ENCODE measurements at regions not wholly inside any gene's neighbourhood (a gene's known extent, or its start where the extent isn't known, plus 50 kb on each side); places are given as distances from the start of the nearest gene placed in this dataset.
"Not testable (repeated sequence)": the region's sequence is repeated elsewhere in the genome, so short reads cannot be mapped to it uniquely, and the experiment has no call there.

DNA sequence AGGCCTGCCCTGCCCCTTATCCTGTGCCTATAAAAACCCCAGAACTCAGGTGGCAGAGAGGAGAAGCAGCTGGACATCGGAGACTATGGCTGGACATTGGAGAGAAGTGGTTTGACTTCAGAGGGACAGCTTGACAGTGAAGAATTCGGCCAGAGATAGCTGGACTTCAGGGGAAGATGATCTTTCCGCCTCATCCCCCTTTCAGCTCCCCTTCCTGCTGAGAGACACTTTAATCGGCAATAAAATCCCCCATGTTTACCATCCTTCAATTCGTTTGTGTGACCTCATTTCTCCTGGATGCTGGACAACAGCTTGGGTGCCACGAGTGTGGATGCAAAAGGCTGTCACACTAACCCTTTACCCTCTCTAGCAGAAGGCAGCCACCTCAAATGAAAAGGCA lies 134.1 kb upstream of the TUT7 start:
- no peak for DNase-seq (ENCODE audit: low spot score)

DNA sequence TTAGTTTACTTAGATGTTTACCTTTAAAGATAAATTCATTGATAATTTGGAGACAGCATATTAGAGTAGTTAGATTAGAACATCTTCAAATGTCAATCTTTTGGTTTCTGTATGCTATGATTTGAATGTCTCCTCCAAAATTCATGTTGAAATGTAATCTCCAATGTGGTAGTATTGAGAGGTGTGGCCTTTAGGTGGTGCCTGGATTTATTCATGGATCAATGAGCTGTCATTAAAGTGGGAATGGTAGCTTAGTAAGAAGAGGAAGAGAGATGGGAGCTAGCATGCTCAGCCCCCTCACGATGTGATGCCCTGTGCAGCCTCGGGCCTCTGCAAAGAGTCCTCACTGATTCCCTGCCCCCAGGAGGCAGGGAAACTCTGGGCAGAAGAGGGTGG lies 133.6 kb upstream of the TUT7 start:
- DNase-seq (ENCODE audit: low spot score) = no peak

DNA sequence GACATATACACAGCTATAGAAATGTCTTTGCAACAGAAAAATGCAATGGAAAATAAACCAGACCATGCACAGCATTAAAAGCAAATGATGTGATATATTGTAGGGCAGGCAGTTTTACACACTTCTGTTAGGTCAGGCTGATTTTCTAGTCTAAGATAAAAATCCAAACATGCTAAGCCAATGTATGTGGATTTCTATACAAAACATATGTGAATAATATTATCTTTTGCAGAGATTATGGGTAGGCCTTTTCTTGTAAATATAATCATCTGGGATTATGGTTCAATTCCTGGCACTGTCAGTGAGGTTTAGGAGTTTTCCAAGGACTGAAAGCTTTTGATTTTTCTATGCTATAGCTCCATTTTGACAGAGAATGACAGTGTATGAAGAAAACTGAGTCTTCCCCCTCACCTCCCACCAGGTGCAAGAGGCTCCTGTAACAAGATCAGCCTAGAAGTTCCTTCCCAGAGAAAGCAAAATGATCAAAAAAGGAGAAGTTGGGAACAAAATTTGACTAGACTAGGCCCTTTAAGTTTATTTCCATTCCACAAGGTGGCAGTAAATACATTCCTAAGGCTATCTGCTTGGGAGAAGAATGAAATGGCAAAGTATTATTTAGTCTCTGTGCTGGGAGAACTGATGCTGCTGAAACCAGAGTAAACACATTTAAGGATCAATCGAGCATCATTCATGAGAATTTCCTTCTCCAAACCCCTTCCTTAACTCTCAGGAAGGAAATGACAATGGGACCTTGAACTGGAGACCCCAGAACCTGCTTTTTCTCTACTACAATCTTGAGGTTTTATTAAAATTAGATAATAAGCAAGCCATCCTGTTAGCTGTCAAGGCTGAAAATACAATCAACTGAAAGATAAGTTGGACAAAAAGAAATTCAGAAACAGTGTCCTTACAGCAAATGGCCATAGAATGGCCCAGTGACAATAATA lies 133.0 kb upstream of the TUT7 start:
- no peak for DNase-seq (ENCODE audit: low spot score)

DNA sequence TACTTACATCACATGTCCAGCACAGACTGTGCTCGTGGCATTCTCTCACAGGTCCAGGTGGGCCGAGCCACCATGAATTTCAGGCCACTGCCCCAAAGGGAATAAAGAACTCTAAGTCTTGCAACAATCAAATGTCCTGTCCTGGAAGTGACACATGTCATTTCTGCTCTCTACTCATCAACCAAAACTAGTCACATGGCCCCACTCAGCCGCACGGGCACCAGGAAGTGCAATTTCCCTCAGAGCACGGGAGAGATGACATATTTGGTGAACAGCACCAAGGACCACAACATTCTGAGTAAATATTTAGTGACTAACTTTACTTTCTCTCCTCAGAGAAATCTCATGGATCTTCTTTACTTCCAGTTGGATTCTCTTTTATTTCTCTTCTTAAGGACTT lies 131.1 kb upstream of the TUT7 start:
- no peak for DNase-seq (ENCODE audit: low spot score)

DNA sequence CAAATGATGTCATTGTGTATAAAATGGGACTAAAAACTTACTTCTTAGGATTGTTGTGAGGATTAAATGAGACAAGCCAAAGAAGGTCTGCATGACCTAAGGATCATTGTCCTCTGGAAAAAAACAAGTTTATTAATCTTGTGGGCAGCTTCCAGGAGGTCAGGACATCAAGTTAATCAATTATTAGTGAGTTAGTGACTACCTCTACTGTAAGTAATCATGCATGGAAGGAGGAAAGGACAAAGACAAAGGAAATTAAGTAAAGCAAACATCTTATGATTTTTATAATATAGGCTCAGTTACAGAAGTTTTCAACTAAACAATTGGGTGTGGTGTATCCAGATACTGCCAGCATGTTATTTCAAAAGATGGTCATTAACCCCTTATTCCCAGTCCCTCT lies 129.3 kb upstream of the TUT7 start:
- DNase-seq (ENCODE audit: low spot score) = no peak

DNA sequence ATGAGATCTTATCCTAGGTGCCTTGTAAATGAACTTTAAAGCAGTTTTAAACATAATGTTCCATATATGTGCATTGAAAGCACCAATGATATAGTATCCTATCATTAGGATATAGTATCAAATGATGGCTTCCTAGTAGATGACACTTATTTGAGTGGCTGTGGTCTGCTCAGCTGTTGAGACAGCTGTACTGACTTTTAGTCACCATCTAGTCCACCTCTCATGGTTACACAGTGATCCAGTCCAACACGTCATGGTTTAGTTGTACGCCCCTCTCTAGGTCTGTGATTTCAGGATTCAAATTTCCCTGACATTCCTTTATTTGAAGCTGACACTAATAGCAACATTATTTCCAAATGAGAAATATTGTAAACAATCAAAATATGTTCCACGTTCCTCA lies 127.3 kb upstream of the TUT7 start:
- DNase-seq (ENCODE audit: low spot score) = no peak

DNA sequence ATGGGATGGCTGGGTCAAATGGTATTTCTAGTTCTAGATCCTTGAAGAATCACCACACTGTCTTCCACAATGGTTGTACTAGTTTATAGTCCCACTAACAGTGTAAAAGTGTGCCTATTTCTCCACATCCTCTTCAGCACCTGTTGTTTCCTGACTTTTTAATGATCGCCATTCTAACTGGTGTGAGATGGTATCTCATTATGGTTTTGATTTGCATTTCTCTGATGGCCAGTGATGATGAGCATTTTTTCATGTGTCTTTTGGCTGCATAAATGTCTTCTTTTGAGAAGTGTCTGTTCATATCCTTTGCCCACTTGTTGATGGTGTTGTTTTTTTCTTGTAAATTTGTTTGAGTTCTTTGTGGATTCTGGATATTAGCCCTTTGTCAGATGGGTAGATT lies 121.0 kb upstream of the TUT7 start:
- DNase-seq (ENCODE audit: low spot score) = not testable (repeated sequence)

DNA sequence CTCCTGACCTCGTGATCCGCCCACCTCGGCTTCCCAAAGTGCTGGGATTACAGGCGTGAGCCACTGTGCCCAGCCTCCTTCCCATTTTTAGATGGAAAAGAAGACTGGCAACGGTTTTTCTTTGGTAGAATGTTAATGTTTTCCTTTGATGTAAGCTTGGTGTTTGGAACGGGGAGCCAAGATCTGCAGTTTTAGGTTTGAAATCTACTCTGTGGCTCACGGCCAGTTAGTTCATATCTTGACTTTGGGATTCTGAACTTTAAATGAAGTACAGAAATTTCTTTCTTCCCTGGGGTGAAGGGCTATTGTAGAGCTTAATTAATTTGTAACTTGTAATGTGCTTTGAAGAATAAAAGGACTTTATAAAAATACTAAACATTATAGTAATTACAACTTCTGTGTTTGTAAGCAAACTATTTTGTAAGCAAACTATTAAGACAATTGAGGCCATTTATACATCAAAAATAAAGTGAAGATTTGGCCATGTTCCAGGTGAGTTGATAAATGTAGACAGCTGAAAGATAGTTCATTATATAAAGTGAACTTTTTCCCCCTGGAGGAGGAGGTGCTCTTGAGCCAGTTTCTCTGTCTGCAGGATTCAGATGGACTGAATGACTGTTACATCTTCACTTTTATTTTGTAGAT lies 117.1 kb upstream of the TUT7 start:
- DNase-seq (ENCODE audit: low spot score) = no peak

DNA sequence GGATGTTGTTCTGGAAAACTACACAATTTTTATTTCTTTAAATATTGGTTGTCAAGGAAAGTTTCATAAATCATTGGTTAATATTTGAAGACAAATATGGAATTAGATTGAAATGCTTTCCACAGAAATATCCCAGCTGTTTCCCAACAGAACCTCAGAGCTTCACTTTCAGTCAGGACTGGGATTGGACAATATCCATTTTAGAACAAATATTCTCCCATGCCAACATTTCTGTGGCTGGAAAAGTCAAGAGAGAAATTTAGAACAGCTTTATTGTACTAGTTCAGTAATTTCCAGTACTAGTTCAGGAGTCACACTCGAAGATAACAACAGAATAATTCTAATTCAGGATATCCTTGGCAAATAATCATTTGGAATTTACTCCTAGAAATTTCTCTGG lies 116.1 kb upstream of the TUT7 start:
- DNase-seq (ENCODE audit: low spot score) = no peak

DNA sequence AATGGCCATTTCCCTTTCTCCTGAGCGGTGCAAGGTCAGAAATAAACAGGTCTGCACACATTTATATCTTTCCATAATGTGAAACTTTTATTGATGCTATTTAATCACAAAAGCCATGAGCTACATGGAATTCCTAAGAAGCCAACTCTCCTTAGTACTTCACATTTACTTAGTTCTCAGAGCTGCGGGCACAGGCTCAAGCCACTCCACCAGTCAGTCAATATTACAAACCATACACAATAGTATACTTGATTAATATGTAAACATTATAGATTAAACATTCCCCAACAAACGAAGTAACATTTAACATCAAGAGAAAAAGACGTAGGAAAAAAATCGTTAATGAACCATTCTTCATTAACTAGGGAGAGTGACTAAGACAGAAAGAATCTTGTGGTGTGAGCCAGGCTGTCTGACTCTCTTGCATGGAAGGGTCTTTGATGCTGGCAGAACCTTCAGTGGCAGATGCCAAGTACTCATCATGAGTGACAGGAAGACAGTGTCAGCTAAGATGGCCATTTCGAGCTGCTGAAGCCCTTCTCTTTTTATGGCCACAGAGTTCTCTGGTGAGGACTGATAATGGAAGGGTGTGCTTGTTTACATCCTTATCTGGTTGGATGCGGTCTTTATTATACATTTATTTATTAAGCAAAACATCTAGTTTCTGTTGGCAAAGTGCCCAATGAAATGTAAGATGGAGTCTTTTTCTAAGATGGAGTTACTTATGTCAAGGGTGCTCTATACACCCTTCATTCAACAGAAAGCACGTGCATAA lies 115.5 kb upstream of the TUT7 start:
- no peak for DNase-seq (ENCODE audit: low spot score)

DNA sequence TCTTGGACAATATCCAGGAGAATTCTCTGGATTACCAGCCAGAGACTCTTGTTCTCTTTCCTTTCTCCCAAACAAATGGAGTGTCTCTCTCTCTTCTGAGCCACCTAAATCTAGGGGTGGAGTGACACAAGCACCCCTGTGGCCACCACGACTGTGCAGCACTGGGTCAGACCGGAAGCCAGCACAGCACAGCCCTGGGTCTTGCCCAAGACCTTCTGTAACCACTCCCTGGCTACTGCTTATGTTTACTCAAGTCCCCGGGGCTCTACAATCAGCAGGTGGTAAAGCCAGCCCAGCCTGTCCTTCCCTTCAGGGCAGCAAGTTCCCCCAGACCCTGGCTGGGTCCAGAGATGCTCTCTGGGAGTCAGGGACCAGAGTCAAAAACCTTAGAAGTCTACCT lies 110.0 kb upstream of the TUT7 start:
- no peak for DNase-seq (ENCODE audit: low spot score)

DNA sequence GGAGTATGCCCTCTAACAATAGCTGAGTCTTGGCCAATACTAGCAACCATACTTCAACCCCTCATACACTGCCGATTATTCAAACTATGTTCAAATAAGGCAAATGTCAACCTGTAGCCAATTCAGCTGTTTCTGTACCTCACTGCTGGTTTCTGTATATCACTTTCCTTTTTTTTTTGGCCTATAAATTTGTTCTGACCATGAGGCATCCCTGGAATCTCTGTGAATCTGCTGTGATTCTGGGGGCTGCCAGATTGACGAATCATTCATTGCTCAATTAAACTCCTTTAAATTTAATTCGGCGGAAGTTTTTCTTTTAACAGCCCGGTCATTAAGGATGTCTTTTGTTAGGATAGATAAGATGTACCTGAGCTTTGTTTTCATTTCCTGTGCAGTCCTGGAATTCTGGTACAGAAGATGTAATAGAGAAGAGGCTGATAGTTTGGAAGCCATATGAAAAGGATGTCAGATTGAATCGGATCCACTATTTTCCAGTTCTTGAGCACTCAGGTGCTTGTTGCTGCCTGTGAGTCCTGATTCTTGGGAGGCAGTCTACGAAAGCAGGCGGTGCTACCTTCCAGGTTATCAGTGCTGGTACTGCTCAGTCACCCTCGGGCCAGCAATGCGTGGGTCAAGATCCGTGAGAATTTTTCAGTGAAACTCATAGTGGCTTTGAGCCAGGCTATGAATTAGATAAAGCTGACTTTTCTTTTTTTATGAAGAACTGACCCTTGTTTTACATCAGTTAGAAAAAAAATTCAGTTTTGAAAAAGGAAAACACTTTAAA lies 106.2 kb upstream of the TUT7 start:
- no peak for DNase-seq (ENCODE audit: low spot score)

DNA sequence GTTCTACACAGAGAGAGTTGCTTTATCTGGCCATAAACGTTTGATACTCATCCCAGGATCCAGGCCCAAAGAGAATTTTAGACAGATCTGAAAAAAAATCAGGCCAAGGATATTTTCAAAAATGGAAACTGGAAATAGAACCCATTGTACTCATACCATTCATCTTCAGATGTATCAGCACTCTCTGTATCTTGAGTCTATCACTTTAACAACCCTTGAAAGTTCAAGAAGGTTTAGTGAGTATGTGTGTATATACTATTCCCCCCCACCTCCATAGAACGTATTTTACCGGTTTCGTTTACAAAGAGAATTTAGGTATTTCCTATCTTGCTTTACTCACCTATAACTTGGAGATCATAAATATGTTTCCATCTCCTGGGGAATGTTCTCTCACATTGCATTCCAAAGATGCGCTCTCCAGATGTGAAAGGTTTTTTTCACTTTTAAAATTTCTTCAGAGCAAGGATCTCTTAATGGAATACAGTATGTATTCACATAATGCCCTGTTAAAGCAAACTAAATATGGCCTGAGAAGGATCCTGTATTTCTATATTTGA lies 105.5 kb upstream of the TUT7 start:
- DNase-seq (ENCODE audit: low spot score) = no peak

DNA sequence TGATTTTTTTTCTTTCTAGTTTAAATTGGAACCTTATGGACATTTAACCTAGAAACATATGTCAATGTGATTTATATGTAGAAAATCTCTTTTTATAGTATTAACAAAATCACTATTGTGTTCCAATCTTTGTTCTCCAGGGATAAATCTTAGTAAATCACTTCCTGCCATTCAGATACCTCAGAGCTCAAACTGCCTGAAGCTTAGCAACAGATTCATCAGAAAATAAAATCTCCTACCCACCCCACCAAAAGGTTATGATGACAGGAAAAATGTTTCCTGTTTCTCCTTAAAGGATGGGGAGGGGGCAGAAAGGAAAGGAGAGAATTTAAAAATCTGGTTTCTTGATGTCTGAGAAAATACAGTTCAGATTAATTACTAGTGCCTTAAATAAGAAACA lies 105.0 kb upstream of the TUT7 start:
- DNase-seq (ENCODE audit: low spot score) = no peak

DNA sequence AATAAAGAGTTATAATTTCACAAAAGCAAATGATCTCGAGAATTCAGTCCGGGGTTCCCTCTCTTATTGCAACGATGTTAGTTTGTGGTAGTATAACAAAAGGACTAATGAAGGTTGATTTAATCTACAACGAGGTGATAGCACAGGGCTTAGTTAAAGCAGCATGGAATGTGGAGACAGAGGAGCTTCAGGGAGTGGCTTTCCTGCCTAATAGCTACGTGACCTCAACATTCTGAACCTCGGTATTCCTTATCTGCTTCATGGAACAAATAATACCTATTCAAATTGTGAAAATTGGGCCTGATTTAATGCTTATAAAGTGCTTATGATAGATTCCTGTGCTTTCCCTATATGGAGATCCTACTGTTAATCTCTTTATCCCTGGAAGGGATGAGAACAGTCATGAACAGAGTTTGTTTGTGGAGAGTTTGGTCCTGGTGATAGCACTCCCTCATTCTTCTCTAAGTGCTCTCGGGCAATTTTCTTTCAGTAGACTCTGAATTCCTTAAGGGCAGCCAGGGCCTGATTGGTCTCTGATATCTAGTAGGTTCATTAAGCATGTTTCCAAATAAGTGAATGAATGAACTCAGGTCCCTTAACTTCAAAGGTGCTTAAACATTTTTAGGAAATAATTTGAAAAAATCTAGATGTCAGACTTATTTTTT lies 104.1 kb upstream of the TUT7 start:
- DNase-seq (ENCODE audit: low spot score) = no peak

DNA sequence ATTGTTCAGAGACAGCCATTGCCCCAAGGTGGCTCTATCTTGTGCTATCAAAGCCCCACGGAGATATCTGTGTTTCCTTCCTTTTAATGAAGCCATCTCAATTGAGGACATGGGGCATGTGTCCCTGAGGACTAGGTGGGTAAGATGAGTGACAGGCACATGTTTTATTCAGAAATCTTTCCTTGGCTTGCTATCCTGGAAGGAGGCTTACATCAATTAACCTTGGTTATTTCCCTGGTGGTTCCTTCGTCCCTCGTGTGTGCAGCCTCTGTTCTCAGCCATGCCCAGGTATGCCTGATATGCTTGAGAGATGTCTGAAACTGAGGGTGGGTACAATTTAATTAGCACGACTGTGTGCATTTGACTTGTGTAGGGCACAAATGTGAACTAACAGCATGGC lies 102.2 kb upstream of the TUT7 start:
- DNase-seq (ENCODE audit: low spot score) = no peak

DNA sequence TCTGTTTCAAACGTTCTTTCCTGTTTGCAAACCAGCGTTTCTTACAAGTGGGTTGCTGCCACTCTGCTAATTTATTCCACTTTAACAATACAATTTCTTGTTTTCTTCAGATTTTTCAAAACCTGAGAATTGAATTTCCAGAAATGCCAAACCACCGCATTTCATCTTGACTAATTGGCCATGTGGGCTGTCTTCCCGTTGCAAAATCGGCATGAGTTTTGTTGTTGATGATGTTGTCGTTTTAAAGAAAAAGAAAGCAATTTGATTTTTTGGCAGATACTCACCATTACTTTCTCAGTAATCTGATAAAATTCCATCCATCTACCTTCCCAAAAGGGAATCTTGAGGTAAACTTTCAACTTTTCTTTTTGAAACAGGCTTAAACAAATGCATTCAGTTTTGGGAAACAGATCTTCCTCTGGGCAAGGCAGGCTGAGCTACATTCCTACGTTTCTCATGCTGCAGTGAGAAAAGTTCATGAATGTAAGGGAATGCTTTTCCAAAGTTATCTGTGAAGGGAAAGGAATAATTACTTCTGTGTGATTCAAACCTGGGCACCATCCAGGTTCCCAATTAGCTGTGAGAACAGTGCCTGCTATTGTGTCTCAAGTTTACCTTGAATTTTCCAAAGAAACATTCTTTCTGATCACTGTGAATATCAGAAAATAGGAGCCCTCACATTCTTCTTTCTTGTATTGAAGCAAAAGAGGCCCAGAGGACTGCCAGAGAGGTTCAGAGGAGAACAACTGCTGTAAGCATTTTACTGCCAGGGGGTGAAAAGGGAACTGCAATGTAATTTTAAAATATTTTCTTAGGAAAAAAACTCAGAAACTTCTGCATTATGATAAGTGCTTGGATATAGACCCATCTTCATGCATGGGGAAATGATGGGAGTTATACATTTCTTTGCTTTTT lies 100.7 kb upstream of the TUT7 start:
- DNase-seq (ENCODE audit: low spot score) = no peak

DNA sequence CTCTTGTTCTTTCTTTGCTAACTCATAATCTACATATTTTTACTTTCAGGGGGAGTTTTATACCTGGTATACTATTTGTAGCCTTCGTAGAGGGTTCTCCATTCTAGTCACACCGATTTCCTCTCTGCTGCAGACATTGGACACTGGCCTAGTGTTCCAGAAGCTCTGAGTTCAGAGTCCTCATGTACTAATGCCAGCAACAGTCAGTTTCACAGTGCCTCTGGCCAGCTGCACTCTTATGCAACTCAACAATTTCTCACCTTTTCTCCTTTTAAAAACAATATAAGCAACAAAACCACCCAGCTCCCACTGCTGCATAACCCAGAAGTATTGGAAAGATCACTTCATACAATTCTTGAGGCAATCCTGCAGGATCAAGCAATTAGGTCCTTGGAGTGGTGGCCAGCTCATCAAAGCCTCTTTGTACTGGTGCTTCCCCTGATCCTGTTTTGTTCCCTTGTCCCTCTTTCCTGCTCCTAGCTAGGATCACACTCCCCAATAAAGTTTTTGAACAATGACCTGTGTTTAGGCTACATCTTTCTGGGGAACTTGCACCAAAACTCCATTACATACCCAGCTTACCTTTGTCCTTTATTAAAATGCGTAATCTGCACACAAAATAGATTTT lies 98.1 kb upstream of the TUT7 start:
- DNase-seq (ENCODE audit: low spot score) = no peak

DNA sequence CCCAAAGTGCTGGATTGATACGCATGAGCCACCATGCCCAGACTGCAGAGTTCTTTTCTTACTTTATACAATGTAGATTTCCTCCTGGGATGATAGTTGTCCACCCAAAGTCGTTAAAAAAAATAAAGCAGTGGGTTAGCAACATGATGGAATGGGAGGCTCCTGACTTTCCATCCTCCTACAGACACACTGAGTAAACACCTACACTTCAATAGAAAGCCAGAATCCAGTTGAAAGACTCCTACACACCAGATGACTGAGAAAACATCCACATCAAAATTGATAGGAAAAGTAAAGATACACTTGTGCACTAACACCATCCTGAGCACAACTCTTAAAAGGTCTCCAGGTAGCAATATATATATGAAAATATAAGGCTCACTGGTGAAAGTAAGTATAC lies 95.0 kb upstream of the TUT7 start:
- no peak for DNase-seq (ENCODE audit: low spot score)

DNA sequence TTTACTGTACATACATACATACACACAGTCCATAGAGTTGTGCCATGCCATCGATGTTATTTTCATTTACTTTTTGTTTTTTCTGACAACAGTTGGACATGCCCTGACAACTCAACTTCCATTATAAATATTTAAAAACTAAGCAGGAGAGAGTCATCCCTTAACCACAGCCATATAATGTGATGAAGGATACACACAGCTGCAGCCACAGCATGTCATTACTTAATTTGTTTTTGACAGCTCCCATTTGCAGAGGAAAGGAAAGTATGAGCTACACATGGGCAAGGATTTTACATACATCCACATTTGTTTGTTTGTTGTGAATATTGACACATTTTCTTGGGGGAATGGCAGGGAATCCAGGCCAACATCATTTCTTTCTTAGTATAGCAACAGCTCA lies 91.5 kb upstream of the TUT7 start:
- DNase-seq (ENCODE audit: low spot score) = no peak

All from ecto neural progenitor cell (in vitro differentiated cells).